ENCODE measurements at regions not wholly inside any gene's neighbourhood (a gene's known extent, or its start where the extent isn't known, plus 50 kb on each side); places are given as distances from the start of the nearest gene placed in this dataset.
"Not testable (repeated sequence)": the region's sequence is repeated elsewhere in the genome, so short reads cannot be mapped to it uniquely, and the experiment has no call there.

DNA sequence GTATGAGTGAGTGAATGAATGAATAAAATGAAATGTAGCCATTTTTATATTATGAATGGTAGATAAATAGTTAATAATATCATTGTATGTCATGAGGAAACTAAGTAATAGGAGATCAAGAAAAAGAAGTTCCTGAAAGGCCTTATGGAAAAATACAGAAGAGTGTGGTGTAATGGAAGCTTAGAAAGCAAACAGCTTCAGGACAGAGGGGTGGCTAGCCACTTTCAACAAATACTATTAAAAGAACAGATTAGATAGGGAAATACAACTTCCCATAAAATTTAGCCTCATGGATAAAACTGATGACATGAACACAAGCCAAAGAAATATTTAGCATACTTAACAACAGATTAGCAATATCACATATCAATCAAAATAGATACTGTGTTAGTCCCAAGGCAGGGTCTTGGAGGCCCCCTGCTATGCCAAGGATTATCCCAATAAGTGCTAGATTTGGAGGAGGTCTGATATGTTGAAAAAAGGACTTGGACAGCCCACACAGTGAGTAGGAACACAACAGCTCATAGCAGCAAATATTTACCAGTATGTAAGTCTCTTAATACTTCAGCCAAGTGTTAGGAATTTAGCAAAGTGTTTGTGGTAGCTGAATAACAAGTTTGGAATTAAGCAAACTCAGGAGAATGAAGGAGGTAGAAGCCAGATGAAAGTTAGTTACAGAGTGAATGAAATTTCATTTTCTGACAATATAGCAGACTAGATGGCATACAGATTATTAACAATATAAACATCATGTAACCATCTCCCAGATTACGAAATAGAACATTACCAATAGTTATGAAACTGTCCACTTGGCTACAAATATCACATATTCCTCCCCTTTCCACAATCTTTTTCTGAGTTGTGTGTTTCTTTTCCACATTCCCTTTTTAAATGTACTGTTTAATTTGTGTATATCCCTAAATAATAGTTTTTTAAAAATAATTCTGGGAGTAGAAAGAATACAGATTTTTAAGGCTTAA lies 1632.0 kb downstream of the PCDH9 start:
- no peak for DNase-seq (ENCODE audit: low spot score)

DNA sequence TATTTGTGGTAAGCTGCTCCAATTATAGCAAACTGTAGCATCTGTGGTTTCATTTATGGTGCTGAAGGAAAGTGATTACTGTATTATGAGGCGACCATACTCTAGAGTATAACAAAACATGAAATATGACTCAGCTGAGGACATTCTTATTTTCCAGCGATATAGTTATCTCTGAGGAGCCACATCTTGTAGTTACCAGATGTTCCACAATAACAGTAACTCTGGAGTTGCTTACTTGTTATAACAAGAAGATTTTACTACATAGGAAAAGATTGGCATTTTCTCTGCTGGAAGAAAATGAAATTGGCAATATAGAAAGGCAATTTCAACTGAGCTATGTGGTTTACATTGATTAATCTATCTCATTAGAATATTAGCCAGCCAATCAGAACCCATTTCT lies 1634.2 kb downstream of the PCDH9 start:
- no peak for DNase-seq (ENCODE audit: low spot score)

DNA sequence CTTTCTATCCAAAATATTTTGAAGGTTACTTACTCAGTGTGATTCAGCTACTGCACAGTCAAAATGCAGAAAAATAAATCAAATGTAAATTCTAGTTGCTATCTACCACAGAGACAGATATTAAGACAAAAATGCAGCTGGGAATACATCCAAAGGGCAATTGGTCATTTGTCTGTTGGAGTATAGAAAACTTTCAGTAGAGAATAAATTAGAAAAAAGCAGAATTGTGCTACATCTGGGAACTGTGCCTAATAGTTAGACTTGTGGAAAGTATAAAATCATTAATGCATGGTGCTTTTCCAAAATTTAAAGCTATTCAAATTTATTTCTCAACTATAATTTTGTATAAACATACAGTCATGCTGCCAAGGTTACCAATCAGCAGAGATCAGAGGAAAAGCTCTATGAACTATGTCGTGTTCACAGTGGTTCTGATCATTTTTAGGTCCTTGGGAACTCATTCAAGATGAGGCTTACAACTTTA lies 1635.8 kb downstream of the PCDH9 start:
- no peak for DNase-seq (ENCODE audit: low spot score)

DNA sequence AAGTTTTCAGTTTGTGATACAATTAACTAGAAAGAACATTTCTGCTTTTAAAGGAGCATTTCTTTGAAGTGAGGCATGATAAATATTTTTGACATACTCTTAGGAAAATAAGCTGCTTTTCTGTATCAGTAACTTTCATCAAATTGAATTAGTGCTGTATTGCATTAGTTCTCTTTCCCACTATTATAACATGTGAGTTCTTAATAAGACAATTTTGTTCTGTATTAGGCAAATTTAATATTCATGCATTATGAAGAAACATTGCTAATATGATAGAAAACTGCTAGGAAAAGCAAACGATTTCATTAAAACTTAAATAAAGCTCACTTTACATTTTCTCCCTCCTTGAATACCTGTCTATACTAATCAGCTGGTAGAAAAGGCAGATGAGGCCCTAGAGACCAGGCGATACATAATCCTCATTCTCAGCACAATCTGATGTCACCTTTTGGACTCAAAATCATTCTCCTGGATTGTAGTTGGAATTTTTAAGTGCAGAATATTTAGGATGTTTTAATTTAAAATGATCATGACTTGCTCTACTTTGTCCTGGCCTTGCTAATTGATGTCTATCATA lies 1636.8 kb downstream of the PCDH9 start:
- DNase-seq (ENCODE audit: low spot score): no peak

DNA sequence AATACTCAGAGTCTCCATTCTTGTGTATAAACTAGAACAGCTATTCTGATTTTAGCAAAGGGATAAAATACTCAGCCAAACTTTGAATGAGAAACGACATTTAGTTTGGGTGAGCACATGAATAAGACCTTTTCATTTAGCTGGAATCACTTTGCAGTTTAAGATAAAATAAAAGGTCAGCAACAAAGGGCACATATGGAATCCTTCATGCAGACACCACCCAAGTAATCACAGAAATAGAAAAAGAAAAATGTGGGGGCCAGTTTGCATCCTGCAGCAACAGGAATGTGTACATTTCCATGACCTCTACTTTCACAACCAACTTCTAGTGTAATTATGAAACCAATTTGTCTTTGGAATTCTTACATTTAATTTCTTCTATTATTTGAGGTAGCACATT lies 1637.4 kb downstream of the PCDH9 start:
- DNase-seq (ENCODE audit: low spot score): no peak

DNA sequence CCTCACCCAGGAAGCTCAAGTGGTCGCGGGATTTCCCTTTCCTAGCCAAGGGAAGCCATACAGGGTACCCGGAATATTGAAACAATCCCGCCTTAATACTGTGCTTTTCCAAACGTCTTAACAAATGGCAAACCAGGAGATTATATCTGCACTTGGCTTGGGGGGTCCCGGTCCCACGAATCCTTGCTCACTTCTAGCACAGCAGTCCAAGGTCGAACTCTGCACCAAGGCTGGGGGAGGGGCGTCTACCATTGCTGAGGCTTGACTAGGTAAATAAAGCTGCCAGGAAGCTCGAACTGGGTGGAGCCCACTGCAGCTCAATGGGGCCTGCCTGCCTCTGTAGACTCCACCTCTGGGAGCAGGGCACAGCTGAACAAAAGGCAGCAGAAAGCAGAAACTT lies 1644.8 kb downstream of the PCDH9 start:
- DNase-seq (ENCODE audit: low spot score): no peak

DNA sequence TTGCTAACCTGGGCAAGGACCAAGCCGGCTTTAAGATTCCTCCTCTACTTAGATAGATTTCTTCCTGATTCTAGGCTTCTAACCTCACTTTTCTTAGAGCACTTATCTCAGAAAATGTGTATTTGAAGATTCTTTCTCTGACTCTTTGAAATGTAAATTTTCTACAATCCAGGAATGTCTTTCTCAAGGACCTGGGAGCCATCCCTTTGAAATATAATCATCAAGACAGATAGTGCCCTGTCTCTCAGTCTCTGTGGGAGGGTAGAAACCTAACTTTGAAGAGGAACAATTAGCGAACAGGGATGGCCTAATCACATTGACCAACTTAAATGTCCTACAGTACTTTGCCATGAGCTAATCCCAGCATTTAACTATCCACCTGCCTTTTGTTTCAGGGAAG lies 1646.0 kb downstream of the PCDH9 start:
- DNase-seq (ENCODE audit: low spot score): no peak

DNA sequence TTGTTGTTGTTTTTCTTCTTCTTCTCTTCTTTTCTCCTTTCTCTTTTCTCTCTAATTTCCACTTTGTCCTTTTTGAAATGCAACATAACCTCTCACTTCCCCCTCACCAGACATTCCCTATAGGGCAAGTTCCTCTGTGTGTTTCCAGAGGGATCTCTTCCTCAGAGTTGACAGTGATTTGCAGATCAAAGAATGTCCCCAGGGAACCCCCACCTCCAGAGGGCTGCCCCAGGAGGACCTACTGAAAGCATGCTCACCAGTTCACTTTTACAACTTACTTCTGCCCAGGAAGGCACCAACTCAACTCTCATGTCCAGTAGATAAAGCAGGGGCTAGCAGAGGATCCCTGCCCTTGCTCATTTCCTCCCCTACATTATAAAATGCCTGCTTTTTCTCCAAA lies 1648.0 kb downstream of the PCDH9 start:
- DNase-seq (ENCODE audit: low spot score): no peak

DNA sequence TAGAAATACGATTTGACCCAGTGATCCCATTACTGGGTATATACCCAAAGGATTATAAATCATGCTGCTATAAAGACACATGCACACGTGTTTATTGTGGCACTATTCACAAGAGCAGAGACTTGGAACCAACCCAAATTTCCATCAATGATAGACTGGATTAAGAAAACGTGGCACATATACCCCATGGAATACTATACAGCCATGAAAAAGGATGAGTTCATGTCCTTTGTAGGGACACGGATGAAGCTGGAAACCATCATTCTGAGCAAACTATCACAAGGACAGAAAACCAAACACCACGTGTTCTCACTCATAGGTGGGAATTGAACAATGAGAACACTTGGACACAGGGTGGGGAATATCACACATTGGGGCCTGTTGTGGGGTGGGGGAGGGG lies 1665.6 kb downstream of the PCDH9 start:
- DNase-seq (ENCODE audit: low spot score): not testable (repeated sequence)

DNA sequence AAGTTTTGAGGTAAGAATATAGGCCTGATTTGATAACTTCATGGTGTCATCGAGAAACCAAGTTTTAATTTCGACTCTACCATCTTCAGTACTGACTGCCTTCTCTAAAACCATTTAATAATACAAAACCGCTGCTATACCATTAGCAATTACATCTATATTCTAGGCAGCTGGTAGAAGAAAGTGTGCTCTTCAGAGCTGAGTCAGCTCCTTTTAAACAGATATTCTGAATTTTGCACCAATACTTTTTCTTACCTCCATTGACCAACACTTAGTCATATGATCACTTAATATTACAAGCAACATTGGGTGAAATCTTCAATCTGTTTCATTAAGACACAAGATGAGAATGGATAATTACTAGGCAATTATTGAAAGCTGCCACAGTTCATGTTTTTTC lies 1667.8 kb downstream of the PCDH9 start:
- DNase-seq (ENCODE audit: low spot score): no peak

DNA sequence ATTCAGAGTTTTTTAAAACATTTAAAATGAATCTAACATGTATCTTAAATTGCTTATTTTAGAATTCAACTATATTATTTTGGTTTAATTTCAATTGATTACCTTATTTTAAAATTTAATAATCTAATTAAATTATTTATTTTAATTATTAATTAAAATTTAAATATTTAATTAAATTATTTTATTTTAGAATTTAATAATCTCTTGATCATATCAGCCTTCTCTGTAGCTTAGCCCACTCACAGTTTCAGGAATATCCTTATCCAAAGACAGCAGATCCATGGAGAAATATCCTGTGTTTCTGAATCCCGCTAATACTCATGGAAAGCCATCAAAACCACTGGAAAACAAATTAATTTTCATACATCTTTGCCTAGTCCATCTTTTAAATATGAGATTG lies 1669.2 kb downstream of the PCDH9 start:
- DNase-seq (ENCODE audit: low spot score): no peak

DNA sequence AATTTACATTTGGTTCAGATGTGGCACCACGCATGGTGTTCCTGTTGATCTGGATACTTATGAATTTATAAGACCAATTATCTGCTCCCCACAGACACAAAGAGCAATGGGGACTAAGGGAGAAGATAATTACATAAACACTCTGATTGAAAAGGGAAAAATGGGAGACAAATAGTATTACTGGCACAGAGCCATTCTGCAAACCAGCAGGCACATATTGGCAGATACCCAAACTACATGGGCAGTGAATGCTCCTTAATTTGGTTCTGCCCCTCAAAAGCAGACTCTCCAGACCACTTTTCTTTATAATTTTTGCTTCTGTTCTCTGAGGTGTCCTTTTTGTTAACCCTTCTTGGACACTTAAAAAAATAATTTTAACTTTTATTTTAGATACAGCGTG lies 1674.2 kb downstream of the PCDH9 start:
- DNase-seq (ENCODE audit: low spot score): no peak

DNA sequence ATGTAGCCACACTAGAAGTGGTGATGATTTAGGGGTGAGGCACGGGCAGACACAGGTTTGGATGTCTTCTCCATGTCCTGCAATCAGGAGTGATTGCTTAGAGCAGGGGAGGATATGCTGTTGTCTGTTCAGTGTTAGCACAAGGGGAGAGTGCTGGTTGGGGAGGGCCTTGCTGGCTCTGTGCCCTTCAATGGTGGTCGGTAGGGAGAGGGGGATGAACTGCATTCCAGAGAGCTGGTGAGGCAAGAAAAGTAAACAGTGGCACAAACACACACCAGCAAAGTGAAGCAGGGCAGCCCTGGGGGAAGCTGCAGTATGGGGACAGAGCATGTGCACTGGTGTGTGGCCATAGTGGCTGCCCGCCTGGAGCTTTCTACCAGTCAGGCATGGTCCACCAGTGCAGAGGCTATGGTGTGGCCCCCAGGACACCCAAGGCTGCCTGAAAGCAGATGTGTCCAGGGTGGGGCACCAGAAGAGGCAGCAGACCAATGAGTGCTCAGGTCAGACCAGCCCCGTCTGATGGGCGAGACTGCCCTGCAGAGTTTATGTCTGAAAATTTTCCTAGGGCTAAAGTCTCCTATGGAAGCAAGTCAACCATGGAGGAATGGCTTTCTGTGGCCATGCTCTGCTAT lies 1676.9 kb downstream of the PCDH9 start:
- no peak for DNase-seq (ENCODE audit: low spot score)

DNA sequence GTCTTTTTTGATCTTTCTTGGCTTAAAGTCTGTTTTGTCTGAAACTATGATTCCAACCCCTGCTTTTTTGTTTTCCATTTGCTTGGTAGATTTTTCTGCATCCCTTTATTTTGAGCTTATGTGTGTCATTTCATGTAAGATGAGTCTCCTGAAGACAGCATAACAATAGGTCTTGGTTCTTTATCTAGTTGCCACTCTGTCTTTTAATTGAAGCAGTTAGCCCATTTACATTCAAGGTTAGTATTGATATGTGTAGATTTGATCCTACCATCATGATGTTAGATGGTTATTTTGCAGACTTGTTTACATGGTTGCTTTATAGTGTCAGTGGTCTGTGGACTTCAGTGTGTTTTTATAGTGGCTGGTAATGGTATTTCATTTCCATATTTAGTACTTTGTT lies 1678.9 kb downstream of the PCDH9 start:
- no peak for DNase-seq (ENCODE audit: low spot score)

DNA sequence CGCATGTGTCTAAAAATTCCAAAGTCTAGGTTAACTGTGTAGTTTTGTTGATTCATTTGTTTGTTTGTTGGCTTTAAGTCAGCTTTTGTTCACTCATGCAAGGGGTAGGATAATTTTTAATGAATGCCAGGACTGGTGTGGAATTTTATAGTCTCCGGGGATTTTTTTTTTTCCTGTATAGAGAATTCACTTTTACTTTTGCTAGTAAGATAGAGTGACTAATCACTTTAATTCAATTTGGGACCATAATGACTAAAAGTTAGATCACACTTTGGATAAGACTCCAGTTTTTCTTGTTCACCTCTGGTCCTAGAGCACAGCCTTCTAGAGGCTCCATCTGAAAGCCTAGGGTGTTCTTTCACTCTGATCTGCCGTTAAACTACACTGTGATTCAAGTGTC lies 1690.0 kb downstream of the PCDH9 start:
- no peak for DNase-seq (ENCODE audit: low spot score)

DNA sequence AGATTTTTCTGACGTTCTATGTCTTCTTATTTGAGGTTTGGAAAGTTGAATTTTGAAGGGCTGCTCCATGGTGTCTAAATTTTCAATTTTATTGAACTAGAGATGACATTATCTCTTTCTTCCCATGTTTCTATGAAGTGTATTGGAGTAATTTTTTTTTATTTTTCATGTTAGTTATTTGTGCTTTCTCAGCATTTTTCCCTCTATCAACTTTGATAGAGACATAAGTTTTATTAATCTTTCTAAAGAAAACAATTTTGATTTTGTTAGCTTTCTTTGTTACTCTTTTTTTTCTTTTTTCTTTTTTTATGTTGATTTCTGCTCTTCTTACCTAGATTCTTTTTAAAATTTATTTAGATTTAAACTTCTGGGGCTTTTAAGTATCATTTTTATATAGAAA lies 1694.8 kb downstream of the PCDH9 start:
- DNase-seq (ENCODE audit: low spot score): no peak

DNA sequence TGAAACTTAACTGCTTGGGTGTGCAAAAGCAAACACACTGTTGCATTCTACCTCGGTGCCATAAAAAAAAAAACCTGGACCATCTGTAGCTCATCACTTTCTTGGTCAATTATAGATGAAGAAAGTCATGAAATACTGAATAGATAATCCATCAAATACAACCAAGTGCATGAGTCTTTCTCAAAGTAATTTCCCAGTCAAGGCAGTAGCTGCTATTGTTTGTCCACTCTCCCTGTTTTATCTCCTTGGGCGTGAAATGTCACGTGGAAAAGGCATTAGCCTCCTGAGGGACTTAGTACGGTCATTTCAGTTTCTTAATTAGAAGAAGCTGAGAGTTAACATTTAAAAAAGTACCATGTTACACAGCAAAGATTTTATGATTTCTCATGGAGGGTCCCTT lies 1697.9 kb downstream of the PCDH9 start:
- no peak for DNase-seq (ENCODE audit: low spot score)

DNA sequence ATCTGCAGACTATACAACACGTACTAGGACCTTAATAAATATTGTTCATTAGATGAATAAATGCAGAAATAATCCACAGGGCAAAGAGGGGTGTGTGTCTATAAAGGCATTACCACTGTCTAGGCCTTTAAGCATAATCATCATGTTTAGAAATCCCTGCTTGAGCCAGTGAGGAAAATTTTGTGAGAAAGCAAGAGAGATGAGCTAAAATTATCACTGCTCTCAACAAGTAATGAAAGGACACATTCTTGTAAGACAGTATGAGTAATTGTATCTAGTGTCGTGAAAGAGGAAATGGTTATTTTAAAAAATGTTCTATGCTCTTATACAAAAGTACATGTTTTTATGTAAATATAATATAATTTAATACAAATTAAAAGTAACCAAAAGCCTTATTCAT lies 1699.4 kb downstream of the PCDH9 start:
- DNase-seq (ENCODE audit: low spot score): no peak

DNA sequence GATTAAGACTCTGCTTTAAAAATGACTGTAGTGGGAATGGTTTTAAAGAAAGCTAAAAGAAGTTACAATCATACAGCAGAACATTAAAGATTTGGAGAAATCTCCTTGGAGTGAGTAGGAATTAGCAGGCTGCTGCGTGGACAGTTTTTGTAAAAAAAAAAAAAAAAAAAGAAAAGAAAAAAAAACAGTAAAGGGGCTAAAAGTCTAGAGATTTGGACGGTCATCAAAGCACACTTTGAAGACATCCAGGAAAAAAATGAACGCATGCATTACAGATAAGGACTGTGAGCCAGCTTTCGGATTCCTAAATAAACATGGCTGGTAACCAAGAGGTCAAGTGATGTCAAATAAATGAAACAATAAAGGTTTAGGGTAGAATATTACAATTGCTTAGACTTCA lies 1700.6 kb downstream of the PCDH9 start:
- no peak for DNase-seq (ENCODE audit: low spot score)

DNA sequence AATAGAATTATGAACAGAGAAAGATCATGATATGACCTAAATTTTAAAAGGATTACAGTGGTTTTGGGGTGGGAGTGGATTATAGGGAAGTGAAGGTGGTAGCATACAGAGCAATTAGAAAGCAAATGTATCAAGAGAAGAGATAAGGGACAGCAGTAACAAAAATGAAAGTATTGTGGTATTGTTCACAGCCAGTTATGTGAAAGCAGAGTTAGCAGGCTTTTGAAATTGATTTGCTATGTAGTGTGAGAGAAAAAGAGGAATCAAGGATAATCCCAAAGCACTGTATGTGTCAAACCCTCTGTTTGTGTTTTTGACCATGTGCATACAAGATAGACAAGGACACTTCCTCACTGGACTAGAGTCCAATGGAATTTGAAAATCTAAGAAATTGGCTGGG lies 1721.4 kb downstream of the PCDH9 start:
- DNase-seq (ENCODE audit: low spot score): no peak

DNA sequence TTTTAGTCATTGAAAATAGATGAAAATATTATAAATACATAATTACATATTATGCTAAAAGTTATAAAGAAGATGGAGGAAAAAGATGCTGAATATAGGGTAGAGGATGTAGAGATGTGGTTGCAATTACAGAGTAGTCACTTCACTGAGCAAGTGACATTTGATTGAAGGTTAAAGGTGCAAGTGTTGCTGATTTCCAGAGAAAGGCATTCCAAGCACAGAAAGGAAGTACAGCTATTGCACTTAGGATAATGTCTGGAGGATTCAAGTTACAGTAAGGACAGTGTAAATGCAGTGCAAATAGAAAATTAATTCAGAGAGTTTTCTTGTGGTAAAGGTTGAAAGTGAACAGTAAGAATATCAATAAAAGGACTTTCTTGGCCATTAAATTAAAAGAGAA lies 1721.8 kb downstream of the PCDH9 start:
- DNase-seq (ENCODE audit: low spot score): no peak

DNA sequence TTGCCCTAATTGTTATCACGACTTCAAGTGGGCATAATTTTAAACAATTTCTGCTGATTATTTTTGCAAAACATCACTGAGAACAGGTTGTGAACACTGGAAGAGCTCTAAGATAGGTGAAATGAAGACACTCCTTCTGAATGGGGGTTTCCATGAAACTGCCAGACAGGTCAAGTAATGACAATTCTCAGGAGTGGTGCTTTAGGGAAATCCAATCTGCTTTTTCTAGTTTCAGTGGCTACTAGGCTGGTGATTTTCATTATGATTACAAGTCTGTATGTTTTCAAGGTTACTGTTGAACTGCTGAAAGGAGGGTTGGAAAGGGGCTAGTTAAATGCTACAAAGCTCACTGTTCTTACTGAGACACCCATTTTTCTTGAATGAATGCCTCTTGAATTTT lies 1724.2 kb downstream of the PCDH9 start:
- DNase-seq (ENCODE audit: low spot score): no peak

DNA sequence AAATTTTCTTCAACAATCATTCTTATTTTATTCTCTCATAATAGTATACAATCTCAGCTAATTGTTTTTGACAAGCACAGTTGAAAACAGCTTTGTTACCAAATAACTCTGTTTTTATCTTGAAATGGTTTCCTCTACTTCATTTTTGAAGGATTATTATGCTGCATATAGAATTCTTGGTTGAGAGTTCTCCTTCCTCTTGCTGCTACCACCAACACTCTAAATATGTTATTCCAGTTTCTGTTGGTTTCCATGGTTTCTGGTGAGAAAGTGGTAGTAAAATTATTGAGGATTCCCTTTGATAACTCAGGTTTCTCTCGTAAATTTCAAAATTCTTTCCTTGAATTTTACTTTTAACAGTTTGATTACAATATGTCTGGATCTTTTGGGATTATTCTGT lies 1725.9 kb downstream of the PCDH9 start:
- DNase-seq (ENCODE audit: low spot score): no peak
